Activated T-cell treated with anti-CD3 and anti-CD28 coated beads, Interleukin-2, amount 50 U/mL, for 1 hour (primary cell): ENCODE measurements at regions not wholly inside any gene's neighbourhood (a gene's known extent, or its start where the extent isn't known, plus 50 kb on each side); places are given as distances from the start of the nearest gene placed in this dataset.
"Not testable (repeated sequence)": the region's sequence is repeated elsewhere in the genome, so short reads cannot be mapped to it uniquely, and the experiment has no call there.

Experiments used
- DNase-seq: peaks from one replicate; pipeline ENCODE4 v3.0.0-alpha.2; 2020

DNA sequence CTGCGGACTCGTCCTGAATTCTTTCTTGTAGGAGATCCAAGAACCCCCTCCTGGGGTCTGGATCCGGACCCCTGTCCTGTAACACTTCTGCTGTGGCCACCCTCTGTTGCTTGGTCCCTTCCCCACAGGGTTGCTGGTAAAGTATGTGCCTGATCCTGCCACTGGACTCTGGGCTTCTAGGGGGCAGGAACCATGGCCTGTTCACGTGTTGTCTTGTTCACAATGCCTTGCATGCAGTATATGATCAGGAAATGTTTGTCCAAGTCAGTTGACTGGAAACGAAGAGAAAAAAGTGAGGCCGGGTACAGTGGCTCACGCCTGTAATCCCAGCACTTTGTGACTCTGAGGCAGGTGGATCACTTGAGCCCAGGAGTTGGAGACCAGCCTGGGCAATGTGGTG, 139.3 kb upstream of the ALDH1B1 start:
- DNase-seq = no peak

DNA sequence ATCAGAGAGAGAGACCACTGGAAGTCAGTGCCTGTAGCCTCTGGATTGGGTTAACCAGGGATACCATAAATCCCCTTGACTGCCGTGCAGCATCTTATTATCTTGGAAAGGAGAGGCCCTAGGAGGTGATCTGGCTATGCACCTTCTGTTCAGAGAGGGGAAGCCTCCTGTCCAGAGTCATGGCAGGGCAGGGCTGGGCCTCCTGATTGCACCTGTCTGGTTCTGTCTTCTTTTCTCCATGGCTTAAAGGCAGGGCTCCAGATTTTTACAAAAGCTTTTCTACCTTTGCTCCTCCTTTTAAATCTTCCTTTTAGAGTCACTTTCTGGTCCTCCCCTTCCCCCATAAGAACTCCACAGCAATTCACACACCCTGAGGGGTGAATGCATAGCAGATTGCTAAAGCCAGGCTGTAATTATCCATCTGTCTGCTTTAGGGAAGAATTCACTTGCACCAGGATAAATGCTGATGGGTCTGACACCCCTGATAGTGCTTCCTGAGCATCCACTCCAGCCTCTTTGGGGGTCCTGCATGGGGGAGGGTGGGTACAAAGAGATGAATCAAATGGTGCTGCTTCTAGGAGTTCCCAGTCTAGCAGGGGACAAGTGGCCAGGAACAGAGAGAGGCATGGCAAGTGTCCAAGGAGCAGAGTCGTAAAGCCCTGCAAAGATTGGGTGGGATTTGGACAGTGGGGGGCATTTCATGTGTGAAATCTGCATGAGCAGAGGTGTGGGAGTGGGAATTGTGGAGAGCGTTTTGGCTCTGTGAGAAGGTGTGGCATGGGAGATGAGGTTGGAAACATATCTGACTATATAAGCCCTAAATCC, 141.3 kb upstream of the ALDH1B1 start:
- DNase-seq = no peak

GRCh38 chr9:38250279-38251035, 142.0 kb upstream of the ALDH1B1 start:
- DNase-seq = no peak

DNA sequence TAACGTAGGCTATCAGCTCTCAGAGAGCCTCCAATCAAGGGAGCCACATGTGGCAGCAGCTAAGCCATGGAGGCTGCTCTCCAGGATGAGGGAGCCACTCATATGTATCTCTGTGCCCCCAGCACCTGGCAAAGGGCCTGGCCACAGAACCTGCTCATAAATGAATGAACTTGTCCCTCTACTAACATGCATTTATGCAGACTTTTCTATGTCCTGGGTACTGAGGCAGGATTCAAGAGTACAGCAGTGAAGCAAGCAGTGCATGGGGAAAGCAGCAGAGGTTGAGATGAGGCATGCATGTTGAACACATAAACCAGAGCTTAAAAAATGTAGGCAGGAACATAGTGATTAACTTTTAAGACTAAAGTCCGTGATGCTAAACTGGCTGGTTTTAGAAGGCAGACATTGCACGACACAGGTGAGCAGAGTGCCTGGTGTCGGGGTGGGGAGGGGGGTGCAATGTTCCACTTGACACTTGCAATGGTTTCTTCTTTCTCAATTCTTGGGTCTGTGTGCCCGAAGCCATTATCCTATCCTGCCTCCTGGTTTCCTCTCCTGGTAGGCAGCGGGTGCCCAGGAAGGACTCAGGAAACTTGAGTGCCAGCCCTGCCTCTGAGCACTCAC, 142.8 kb upstream of the ALDH1B1 start:
- DNase-seq = no peak

GRCh38 chr9:38249049-38249448, 143.5 kb upstream of the ALDH1B1 start:
- no peak for DNase-seq

- DNase-seq = no peak
These were observed 145.7 kb upstream of the ALDH1B1 start for GRCh38 chr9:38246833-38247232.

GRCh38 chr9:38244971-38245370, 147.5 kb upstream of the ALDH1B1 start:
- no peak for DNase-seq

- DNase-seq = no peak
These were observed 148.5 kb upstream of the ALDH1B1 start for GRCh38 chr9:38243993-38244392.

GRCh38 chr9:38242151-38242550, 150.4 kb upstream of the ALDH1B1 start:
- not testable (repeated sequence) for DNase-seq

DNA sequence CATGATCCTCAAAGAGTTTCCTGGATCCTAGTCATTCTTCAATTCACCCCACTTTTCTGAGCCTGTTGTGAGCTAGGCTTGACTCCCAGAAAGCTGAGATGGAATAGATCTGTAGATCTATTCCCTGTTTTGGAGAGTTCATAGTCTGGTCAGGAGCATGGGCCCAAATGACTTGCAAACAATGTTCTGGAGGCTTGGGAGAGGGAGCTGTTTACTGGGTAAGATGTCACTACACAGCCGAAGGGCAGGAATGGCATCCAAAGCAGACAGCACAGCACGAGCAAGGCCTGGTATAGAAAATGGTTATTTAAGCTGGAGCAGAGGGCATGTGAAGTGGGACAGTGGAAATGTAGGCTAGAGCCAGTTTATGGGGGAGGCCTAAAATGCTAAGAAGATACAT, 152.5 kb upstream of the ALDH1B1 start:
- DNase-seq = no peak

- DNase-seq = no peak
These were observed 157.3 kb upstream of the ALDH1B1 start for GRCh38 chr9:38235244-38235643.

GRCh38 chr9:38234479-38235170, 157.9 kb upstream of the ALDH1B1 start:
- DNase-seq = no peak

- no peak for DNase-seq
These were observed 158.6 kb upstream of the ALDH1B1 start for GRCh38 chr9:38233796-38234355.

- no peak for DNase-seq
These were observed 159.2 kb upstream of the ALDH1B1 start for GRCh38 chr9:38233343-38233742.

DNA sequence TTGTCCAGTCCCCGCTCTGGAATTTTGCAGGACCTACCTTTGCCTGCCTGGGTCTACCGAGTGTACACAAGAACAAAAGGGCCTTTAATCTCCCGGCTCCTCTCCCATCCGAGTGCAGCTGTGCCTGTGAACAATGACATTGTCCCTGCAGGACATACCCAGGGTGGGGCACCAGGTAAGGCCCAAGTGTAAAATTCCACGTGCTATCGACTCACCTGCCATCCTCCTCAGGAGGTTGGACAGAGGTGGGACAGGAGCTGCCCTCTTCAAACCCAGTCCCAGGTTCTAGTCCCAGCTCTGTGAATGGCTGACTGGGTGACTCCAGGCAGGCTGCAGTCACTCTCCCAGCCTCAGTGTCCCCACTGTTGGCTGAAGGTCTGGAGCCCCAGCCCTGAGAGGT, 159.6 kb upstream of the ALDH1B1 start:
- DNase-seq = no peak

GRCh38 chr9:38229504-38230155, 160.6 kb upstream of the SHB start:
- DNase-seq = no peak

DNA sequence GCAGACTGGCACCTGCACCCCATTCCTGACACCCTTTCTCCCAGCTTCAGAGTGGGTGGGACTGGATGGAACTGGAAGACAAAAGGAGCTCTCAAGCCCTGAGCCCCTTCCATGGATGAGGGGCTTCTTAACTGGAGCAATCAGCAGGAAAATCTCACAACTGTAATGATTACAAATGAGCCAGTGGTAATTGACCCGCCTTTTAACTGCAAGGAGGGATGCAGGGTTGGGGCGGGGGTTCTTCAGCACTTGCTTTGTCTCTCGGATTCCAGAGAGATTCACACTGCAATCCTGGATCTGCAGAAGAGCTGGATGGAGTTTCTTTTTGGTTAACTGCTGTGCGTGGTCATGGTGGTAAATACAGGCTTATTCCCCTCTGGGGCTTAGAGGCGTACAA, 160.1 kb upstream of the SHB start:
- no peak for DNase-seq

DNA sequence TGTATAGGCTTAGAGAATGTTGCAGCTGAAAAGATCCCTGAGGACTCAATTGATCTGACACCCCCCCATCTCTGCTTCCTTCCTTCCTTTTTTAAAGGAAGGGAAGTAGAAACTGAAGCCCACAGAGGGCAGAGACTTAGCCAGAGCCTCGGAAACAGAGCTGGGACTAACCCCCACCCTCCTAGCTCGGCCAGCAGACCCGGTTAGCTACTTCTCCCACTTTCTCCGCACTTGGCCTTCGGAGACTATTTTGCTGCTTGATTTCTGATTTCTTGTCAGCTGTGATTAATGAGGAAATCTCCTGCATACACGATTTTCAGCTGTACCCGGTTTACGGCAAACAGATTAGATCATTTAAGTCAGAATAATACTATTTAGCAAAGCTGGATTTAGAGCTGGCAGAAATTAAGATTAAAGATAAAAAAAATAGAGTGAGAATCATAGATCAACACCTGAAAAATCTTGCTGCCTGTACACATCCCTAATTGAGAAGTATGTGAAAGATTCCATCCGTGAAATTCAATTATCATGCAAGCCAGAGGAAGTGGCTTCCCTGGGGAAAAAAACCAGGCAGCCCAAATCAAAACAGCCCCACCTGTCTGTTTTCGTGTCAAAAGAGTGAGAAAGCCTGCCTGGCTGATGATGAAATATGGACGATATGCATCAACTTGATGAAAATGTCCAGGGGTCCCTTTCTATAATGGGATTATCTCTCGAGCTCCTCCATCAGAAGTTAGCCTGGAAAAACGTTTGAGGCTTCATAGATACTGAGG, 159.5 kb upstream of the SHB start:
- DNase-seq = no peak

DNA sequence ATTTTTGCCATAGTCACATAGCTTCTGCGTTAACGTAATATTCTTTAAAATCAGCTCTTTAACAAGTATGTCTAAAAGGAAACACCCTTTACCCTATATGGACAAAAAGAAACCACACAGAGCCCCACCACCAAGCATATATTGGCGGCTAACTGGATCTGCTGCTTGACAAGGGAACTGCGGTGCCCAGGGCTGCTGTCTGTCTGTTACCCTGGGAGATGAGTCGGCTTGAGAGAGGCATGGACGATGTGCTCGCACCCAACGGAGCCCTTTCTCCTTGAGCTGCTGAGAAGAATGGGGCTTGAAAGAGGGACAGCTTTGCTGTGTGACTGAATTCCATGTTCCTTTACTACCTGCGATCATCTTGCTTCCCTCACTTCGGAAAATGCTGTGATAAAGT, 158.6 kb upstream of the SHB start:
- peak; percentile 22 for DNase-seq

DNA sequence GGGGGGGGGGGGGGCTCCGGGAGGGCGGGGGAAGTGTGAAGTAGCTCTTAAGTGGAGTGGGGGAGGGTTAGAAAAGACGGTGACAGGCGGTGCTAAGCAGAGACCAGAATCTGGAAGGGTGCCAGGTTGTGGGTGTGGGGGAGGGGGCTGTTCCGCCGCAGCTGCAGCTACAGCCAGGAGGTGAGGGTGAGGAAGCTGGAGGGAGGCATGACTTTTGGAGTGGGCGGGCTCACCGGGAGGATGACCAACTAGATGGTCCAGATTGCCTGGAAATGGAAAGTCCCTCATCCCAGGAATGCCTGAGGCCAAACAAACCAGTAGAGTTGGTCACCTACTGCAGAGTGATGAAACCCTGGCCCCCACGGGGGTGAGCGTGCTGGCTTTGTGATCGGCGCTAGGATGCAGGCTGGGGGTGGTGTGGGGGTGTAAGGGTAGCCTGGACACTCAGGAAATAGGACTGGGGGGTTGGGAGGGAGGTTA, 158.1 kb upstream of the SHB start:
- peak; percentile 55 for DNase-seq

DNA sequence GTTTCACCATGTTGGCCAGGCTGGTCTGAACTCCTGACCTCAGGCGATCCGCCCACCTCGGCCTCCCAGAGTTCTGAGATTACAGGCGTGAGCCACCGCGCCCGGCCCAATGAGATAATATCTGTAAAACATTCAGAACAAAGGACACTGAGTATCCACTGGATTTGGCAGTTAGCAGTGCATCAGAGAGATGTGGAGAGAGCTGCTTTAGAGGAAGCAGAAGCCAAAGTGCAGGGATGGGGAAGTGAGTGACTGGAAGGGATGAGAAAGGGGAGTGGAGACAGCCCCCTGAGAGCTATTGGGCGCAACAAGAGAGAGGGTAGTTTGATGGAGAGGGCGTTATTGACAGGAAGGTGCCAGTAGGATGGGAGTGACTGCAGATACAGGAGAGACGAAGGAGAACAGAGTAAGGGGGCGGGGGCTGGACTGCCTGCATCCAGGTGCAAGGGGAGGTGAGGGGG, 157.5 kb upstream of the SHB start:
- DNase-seq = no peak
